ENCODE measurements at regions not wholly inside any gene's neighbourhood (a gene's known extent, or its start where the extent isn't known, plus 50 kb on each side); places are given as distances from the start of the nearest gene placed in this dataset.

GRCh38 chr1:80445033-80445432, 1355.7 kb upstream of the ADGRL2 start:
- Histone ChIP-seq H3K36me3 (no peaks in the 10 kb centered on the region), H3K9me3 (no peaks in the 10 kb centered on the region), H3K4me3 (no peak overlapping the region), H3K27ac (no peak overlapping the region), H3K4me1 (no peaks in the 10 kb centered on the region), H3K27me3 (no peaks in the 10 kb centered on the region)
- DNase-seq (ENCODE audit: low spot score), result no peak
- no peak for TF ChIP-seq CTCF (IDR thresholded peaks at IDR 0.05)

- no peak overlapping the region for H3K4me3 ChIP-seq
- H3K27ac ChIP-seq, result no peak overlapping the region
- no peak for TF ChIP-seq CTCF (IDR thresholded peaks at IDR 0.05)
- no peaks in the 10 kb centered on the region for H3K36me3 ChIP-seq
- no peaks in the 10 kb centered on the region for H3K4me1 ChIP-seq
- no peaks in the 10 kb centered on the region for H3K27me3 ChIP-seq
- no peaks in the 10 kb centered on the region for H3K9me3 ChIP-seq
- no peak for DNase-seq (ENCODE audit: low spot score)
Measured at GRCh38 chr1:80444171-80444570, 1356.6 kb upstream of the ADGRL2 start.

- no peaks in the 10 kb centered on the region for H3K9me3 ChIP-seq
- no peaks in the 10 kb centered on the region for H3K27me3 ChIP-seq
- no peak overlapping the region for H3K4me3 ChIP-seq
- DNase-seq (ENCODE audit: low spot score), result no peak
- peak in 1 of 2 donors; percentile 26 for TF ChIP-seq CTCF (IDR thresholded peaks at IDR 0.05)
- H3K36me3 ChIP-seq, result no peaks in the 10 kb centered on the region
- no peak overlapping the region for H3K27ac ChIP-seq
- no peaks in the 10 kb centered on the region for H3K4me1 ChIP-seq
Measured at GRCh38 chr1:80441664-80442063, 1359.1 kb upstream of the ADGRL2 start.

DNA sequence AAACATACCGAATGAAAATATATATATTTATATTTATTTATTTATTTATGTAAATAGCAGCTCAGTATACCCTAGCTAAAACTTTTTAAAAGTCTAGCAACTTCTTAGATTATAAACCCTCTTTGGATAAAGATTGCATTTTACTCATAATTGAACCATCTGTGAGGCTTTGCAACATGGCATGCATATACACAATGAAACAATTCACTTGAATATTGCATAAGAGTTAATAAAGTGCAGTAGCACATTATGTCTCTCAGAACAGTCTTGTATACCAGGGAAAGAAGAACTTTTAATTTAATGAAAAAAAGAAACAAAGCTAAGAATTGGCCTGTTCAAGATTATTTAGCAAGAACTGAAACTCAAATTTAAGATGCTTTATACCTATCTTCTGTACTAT, 1363.9 kb upstream of the ADGRL2 start:
- no peak for TF ChIP-seq CTCF (IDR thresholded peaks at IDR 0.05)
- Histone ChIP-seq H3K27me3 (no peaks in the 10 kb centered on the region), H3K36me3 (no peaks in the 10 kb centered on the region), H3K9me3 (no peaks in the 10 kb centered on the region), H3K4me1 (no peaks in the 10 kb centered on the region), H3K27ac (no peak overlapping the region), H3K4me3 (no peak overlapping the region)
- no peak for DNase-seq (ENCODE audit: low spot score)

DNA sequence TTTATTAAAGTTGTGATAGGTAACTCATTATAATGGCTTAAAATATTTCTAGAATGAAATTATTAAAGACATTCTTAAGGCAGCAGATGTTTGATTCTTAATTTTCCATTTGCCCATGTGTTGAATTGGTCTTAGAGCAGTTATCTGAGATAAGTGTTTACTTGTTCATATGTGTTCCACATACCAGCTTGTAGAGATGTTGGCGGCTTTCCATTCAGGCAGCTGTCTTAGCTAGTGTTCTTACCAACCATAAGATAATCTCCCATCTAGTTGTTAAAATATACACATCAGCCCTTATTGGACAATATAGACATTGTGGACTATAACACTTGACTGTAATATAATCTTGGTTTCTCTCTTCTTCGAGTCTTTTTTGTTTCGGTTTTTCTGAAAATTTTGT, 1372.9 kb upstream of the ADGRL2 start:
- no peaks in the 10 kb centered on the region for H3K4me1 ChIP-seq

More for the DNA sequence above, 1372.9 kb upstream of the ADGRL2 start:
- DNase-seq (ENCODE audit: low spot score), result no peak
- TF ChIP-seq CTCF (IDR thresholded peaks at IDR 0.05), result no peak
- Histone ChIP-seq H3K27ac (no peak overlapping the region), H3K27me3 (no peaks in the 10 kb centered on the region), H3K36me3 (no peaks in the 10 kb centered on the region), H3K9me3 (peaks cover 0 to 6% of the 10 kb centered on the region in 2 donors), H3K4me3 (no peak overlapping the region)

Data from right atrium auricular region (tissue), 2 donors.